Fibroblast of skin of scalp (primary cell): ENCODE measurements at regions not wholly inside any gene's neighbourhood (a gene's known extent, or its start where the extent isn't known, plus 50 kb on each side); places are given as distances from the start of the nearest gene placed in this dataset.
A peak's percentile ranks its signal among the peaks of the same experiment; 100 is the strongest.
"Not testable (repeated sequence)": the region's sequence is repeated elsewhere in the genome, so short reads cannot be mapped to it uniquely, and the experiment has no call there.

Experiments used
- DNase-seq: peaks from one replicate; pipeline ENCODE4 v3.0.0-alpha.2; 2013

DNA sequence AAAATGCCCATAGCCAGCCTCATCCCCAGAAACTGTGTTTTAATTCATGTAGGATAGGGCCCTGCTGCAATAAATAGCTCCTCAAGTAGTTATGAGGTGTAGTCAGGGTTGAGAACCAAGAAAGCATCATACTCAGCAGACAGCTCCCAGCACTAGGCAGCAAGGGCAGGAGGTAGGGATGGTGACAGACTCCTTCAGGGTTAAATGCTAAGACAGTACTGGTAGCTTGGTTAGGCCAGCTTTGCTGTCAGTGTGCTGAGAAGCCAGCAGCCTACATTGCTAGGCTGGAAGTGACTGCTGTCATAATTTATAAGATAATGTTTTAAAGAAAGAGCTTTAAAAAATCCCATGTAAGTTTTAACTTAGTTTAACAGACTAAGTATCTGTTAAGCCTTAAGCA lies 113.9 kb upstream of the IMMP2L start:
- DNase-seq = no peak

DNA sequence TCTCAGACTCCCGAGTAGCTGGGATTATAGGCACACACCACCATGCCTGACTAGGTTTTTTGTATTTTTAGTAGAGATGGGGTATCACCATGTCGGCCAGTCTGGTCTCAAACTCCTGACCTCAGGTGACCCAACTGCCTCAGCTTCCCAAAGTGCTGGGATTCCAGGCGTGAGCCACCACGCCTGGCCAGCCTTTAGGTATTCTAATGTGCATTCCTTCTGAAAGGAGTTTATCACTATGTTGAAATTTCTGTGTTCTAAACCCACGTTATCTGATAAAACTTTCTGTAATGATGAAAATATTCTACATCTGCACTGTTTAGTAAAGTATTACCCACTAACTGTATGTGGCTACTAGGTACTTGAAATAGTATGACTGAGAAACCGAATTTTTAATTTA lies 110.6 kb upstream of the IMMP2L start:
- no peak for DNase-seq

DNA sequence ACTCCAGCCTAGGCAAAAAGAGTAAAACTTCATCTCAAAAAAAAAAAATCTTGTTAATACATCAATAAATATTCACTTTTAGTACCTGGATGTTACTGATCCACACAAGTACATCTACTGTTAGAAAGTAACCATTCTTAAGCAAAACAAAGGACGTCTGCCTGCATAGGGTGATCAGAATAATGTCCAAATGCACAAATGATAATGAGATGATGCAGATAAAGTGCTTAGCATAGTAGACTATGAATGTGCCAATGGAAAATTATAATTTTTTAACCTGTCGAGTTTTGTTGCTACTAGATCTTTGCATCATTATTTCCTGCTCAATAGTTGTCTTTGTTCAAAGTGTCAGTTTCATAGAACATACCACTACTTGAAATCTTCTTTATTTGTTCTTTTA lies 109.6 kb upstream of the IMMP2L start:
- no peak for DNase-seq

DNA sequence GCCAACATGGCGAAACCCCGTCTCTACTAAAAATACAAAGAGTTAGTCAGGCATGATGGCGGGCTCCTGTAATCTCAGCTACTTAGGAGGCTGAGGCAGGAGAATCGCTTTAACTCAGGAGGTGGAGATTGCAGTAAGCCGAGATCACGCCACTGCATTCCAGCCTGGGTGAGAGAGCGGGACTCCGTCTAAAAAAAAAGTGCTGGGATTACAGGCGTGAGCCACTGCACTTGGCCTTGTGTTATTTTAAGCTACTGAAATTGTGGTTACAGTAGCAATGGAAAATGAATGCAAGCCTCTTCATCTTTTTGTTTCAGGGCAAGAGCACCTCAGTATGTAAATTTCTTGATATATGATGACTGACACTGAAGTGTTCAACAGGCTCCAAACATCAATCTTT lies 106.4 kb upstream of the IMMP2L start:
- no peak for DNase-seq

DNA sequence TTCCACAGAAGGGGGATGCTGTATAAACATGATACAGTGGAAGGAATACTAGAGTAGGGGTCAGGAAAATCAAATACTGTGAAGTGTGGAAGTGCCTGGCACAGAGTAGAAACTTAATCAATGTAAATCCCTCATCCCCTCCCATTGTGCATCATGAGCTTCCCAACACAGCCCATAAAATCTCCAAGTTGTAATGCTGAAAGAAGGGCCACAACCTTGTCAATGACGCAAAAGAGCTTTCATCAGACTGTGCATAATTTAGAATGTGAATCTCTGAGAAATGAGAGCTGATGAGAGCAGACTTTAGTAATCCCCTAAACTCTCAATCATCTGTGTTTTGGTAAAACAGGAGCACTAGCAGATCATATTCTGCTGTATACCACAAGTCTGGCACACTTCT lies 105.2 kb upstream of the IMMP2L start:
- no peak for DNase-seq

DNA sequence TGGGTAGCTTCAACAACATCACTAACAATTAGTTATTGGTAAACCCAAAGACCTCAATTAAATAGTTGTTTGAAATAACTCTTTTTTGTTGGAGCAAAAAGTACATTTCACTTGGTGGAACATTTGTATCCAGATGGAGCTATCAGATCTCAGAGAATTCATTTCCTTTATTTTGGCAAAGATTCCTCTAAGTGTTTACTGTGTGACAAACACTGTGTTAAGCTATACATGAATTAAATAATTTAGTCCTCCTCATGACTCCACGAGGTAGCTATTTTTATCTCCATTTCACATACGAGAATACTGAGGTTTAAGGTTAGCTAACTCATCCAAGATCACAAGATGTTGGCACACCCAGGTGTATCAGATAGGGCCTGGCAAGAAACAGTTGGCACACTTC lies 104.0 kb upstream of the IMMP2L start:
- DNase-seq = no peak

DNA sequence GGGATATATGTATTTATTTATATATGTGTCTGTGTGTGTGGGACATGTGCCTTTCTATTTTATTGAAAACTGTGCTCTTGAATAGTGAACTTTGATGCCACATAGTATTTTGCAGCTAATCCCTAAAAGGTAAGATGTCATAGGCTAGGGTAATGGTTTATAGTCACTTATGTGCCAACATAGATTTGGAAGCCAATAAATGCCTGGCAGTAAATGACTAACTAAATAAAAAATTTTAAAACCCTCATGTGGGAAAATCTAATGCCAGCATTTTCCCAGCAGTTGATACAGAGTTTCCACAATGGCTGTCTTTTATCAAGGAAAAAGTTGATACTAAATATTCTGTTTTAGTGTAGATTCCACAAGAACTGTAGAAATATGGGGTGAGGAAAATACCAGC lies 101.5 kb upstream of the IMMP2L start:
- DNase-seq = no peak

DNA sequence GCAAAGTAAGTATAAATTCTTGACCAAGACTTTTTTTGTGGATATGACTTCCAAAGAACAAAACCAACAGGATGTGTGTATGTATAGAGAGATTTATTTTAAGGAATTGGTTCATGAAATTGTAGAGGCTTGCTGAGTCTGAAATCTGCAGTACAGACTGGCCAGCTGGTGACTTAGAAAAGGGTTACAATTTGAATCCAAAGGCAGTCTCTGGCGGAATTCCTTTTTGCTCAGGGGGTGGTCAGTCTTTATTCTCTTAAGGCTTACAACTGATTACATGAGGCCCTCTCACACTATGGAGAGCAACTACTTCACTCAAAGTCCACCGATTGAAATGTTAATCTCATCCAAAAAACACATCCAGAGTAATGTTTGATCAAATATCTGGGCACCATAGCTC lies 100.1 kb upstream of the IMMP2L start:
- DNase-seq = no peak

DNA sequence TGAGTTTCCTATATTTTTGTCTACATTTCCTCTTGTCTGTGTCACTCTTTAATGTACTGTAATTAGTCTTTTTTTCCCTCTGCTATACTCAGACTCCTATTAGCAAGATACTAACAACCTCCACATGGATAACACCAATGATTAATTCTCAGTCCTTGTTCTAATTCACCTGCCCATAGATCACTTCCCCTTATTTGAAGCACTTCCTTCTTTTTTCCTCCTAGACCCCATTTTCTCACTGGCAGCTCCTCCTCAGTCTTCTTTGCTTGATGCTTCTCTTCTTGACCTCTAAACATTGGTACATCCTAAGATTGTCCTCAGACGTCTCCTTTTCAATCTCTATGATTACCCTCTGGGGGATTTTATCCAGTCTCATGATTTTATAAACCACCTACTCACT lies 98.2 kb upstream of the IMMP2L start:
- DNase-seq = no peak

DNA sequence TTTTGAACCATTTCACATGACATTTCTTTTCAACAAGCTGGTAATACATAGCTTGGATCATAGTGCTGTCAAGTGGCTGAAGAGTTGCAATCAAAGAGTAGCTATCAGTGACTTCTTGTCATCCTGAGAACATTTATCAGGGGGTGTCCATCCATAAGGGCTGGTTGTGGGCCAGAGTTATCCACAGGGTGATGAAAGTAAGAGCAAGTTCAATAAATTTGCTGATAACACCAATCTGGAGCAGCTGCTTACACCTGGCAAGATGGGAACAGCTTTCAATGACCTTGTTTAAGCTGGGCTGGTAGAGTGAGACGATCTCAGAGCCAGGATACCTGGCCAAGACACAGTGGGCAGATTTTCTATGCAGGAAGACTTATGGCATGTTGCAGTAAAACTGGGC lies 96.3 kb upstream of the IMMP2L start:
- DNase-seq = no peak

DNA sequence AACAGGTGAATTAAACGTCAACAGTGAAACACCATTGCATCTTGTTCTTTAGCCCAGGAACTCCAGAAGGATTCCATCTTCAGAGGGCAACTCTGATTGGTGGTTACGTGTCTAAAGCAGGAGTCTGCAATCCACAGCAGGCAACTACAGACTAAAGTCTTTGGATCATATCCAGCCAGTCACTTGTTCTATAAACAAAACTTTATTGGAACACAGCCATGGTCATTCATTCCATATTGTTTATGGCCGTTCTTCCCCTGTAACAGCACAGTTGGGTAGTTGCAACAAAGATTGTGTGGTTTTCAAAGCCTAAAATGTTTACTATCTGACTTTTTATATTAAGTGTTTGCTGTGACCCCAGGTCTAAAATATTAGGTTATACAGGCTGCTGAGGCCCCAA lies 94.7 kb upstream of the IMMP2L start:
- no peak for DNase-seq

DNA sequence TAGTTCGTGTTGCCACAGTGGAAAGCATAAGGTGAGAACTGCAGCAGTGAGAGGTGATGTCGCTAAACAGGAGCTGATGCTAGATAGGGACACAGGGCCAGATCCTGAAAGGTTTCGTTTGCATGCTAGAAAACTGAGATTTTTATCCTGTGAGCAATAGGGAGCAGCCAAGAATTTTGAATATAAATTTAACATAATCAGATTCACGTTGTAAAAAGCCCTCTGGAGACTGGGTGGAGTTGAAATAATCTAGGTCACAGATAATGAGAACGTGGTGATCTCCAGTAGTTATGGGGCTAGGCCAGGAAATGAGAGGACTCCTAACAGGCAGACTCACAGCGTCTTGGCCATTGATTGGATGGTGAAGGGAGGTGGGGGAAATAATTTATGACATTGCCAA lies 92.1 kb upstream of the IMMP2L start:
- peak; percentile 2 for DNase-seq

DNA sequence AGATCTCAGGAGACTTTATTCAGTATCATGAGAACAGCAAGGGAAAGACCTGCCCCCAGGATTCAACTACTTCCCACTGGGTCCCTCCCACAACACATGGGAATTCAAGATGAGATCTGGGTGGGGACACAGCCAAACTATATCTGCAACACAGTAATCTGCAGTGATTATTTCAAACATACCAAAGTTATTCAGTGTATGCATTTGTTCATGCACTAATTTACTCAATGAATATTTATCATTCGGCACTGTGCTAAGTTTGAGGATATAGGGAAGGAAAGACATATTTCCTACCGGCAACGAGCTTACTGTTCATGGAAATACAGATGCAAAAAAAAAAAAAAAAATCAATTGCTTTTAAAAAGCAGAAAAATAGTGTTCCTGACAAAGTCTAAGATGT lies 91.6 kb upstream of the IMMP2L start:
- no peak for DNase-seq

DNA sequence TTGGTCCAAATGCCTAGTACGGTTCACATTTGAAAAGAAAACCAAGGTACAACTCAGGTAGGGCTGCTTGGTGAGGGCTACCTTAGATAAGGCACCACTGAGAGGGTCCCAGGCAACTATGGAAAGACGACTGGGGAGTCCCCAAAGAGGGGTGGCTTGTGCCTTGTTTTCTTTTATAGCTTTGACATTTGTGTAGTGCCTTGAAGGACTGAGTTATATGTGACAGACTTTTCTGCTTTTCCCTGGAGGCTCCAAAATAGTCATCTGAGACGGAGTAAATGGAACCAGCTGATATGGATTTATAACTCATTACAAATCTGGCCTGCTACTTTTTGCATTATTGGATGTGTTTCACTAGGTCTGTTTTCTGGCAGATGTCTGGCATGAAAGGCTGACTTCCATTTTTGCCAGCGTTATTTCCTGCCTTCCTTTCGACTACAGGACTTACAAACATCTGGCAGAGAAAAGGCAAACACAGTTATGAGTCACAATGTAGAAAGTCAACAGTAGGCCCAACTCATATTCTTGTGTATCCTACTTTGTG lies 88.2 kb upstream of the IMMP2L start:
- peak; percentile 42 for DNase-seq

DNA sequence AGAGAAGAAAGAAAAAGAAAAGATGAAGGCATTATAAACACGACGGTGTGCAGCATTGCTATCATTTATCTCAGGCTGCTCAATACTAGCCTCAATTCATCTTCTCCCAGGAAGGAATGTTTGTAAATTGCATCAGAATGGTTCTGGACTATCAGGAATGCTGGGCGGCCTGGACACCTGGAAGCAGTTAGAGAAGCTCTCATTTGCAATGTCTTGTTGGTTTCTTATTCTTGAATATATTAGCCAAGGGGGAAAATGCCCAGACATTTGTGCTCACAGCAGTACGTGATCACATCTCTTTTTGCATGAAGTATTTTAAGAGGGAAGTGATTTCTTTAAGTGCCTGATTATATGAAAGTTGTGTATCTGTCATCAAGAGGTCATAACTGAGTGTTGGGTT lies 85.6 kb upstream of the IMMP2L start:
- peak; percentile 54 for DNase-seq

DNA sequence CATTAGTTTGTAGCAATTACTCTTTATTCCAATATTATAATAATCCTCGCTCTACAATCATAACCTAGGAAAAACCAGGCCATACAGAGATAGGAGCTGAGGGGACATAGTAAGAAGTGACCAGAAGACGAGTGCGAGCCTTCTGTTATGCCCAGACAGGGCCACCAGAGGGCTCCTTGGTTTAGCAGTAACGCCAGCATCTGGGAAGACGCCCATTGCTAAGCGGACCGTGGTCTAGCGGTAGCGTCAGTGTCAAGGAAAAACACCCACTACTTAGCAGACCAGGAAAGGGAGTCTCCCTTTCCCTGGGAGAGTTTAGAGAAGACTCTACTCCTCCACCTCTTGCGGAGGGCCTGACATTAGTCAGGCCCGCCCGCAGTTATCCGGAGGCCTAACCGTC lies 82.3 kb upstream of the IMMP2L start:
- DNase-seq = not testable (repeated sequence)

DNA sequence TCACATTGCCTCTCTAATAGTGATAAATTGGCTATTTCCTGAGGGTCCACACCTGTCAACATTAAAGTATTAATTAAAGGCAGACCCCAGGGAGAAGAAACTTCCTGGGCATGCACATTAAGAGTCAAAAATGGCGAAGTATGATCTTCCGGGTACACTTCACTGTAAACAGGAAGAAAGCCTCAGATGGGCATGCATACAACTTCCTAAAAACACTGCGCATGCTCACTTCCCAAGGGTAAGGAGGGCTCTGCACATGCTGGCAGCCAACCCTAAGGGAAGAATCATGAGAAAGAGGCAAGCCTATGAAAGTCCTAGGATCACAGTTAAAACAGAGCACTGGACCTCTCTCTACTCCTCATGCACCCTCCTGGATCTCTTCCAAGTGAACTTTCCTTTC lies 80.1 kb upstream of the IMMP2L start:
- DNase-seq = no peak

DNA sequence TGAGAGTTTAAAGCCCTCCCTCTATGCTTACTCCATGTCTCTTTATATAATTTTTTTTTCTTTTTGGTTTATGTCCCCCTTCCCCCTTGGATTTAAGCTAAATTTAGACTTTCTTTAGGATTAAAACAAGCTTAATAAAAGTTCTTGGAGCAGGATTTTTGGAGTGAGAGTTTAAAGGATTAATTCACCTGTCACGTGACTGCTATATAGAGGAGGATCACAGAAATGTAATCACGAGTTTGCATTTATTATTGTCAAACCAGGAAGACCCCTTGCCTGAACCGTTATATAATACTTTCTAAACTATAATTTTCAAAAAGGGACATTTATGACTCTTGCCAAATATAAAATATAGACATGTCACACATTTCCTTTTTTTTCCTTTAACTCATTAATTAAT lies 78.1 kb upstream of the IMMP2L start:
- no peak for DNase-seq

DNA sequence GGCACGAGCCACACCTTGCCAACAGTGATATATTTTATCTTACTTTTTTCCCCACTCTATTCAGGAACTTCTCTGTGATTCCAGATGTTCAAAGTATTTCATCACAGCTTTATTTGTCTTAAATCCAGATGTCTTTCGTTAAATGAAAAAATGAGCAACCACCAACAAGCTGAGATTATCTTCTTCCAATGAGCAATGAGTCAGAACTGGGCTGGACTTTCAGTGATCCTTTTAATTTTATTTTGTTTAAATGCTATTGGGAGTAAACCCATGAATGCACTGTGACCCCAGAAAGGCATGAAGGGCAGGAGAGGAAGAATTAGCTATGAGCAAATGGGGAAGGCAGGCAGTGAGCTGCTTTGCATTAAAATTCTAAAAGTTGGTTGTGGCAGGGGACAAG lies 77.6 kb upstream of the IMMP2L start:
- peak; percentile 52 for DNase-seq

DNA sequence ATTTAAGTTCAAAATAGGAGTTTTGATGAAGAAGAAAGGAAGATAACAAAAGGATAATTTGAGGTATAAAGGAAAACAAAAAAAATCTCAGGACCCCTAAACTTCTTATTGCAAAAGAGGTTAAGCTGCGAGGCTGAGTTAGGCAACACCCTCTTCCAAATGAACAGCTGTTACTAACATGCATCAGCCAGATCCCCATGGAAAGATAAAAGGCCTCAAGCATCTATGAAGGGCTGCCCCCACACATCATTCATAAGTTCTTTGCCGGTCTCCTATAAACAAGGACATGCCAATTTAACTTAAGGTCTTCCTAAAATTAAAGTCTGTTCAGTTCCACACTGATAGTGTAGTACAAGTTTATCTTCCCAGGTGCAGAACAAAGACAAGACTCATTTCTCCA lies 75.8 kb upstream of the IMMP2L start:
- no peak for DNase-seq

DNA sequence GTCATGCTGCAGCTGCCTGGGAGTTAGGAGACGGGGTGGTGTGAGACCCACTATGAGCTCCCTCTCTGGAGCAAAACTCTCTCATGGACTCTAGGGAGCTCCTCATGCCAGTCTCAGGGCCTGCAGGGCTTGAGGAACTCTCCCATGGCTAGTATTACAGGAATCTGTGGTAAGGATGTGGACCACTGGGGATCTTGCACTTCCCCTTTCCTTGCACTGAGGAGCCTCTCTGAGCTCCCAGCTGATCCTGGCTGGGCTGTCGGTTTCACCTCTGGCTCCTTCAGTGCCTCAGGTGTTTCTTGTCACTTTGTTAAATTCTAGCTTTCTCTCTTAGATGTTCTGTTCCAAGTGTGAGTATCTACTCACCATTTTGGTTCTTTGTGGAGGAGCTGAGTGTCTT lies 71.6 kb upstream of the IMMP2L start:
- DNase-seq = no peak

DNA sequence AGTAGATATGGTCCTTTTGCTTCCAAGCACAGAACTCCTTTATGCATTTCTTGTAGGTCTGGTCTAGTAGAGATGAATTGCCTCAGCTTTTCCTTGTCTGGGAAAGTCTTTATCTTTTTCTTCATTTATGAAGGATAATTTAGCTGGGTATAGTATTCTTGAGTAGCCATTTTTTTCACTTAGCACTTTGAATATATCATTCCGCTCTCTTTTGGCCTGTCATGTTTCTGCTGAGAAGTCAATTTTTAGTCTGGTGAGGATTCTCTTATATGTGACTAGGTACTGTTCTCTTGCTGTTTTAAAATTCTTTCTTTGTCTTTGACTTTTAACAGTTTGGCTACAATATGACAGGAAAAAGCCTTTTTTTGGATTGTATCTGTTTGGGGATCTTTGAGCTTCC lies 68.6 kb upstream of the IMMP2L start:
- DNase-seq = no peak

DNA sequence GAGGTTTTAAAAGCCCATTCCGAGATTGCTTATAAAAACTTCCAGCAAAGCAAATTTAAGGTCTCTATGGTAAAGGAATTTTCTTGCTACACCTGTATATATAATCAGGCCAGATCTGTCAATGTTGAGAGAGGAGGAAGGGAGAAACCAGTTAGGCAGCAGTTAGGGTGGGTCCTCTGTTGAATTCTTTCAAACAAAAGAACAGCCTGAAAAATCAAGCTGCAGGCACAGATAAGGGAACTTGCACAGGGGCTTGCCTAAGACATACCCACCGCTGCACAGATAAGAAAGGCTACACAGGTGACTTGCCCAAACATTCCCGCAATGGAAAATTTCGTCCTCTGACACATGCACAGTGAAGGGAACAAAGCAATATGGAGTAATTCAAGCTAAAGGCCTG lies 59.8 kb upstream of the IMMP2L start:
- DNase-seq = no peak
